HG03196 (cell line): ENCODE measurements at regions not wholly inside any gene's neighbourhood (a gene's known extent, or its start where the extent isn't known, plus 50 kb on each side); places are given as distances from the start of the nearest gene placed in this dataset.
A peak's percentile ranks its signal among the peaks of the same experiment; 100 is the strongest.
"Not testable (repeated sequence)": the region's sequence is repeated elsewhere in the genome, so short reads cannot be mapped to it uniquely, and the experiment has no call there.

Experiments
- ATAC-seq: cut with Tn5 transposase; IDR thresholded peaks from one replicate; pipeline ENCODE4 v1.9.1; 2021; ENCODE audit not compliant: unreplicated experiment

- ATAC-seq = no peak
Observed at GRCh38 chr14:89661392-89661791, 244.4 kb upstream of the FOXN3 start.

DNA sequence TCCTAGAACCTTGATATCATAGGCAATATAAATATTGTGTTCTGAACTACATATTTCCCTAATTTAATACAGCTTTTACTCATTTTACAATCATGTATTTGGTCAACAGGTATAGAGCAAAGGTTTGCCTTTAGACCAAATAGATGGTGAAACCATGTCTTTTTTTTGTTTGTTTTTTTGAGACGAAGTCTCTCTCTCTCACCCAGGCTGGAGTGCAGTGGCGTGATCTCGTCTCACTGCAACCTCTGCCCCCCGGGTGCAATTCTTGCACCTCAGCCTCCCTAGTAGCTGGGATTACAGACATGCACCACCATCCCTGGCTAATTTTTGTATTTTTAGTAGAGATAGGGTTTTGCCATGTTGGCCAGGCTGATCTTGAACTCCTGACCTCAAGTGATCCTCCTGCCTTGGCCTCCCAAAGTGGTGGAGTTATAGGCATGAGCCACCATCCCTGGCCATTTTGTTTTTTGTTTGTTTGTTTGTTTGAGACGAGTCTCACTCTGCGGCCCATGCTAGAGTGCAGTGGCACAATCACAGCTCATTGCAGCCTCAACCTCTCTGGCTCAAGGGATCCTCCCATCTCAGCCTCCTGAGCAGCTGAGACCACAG, 243.7 kb upstream of the FOXN3 start:
- ATAC-seq = not testable (repeated sequence)

DNA sequence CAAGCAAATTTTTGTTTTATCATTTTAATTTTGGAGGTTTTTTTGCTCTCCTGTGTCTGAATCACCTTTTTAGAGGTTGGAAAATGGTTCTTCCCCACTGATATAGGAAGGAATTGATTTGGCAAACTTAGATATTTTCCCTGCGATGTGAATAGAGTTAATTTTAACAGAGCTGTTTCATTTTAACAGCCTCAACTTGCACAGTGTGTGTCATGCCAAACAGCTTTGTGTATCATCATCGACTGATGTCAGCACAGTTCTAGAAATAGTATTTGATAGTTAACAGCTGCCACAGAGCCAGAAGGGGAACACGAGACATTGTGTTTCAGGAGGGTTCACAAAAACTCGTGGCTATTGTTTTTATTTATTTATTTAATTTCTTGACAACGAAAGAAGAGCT, 243.1 kb upstream of the FOXN3 start:
- ATAC-seq = no peak

DNA sequence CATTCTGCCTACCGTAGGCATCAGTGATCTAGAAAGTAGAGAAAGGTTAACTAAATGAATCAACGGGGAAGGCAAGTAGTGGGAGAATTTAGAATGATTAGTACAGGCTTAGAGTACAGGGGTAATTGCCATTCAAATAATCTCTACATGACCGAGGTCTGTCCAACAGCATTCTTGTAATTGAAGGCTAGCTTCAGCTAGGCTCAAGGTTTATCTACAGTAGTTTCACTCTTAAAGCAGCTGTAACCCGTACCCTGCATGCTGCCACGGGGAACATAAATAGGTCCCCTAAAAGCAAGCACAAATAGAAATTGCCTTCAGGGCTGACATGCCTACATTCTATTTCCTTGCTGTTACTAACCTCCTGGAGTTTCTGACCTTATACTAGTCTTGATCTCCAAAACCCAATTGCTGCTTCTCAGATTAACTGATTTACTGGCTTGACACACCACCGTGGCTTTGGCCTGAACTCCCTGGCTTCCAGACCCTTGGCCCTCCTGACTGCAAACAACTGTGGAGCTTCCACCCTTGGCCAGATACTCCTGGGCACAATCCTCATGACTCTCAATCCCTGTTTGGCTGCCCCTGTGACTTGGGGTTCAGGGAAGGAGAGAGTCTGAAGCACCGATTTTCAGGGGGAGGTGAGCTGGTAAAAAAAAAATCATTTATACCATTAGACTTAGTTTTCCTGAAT, 242.1 kb upstream of the FOXN3 start:
- ATAC-seq = no peak

DNA sequence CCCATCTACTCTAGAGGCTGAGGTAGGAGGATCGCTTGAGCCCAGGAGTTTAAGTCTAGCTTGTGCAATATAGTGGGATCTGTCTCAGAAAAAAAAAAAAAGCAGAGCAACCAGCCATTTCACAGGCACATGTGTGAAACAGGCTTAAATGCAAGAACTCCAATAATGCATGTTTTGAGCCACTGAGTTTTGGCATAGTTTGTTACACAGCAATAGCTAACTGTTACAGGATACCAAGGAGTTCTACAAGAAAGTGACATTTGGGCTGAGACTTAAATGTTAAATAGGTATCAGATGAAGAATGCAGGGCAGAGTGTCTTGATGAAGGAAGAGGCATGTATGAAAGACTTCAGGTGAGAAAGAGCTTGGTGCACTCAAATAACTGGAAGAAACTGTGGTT, 240.0 kb upstream of the FOXN3 start:
- no peak for ATAC-seq

DNA sequence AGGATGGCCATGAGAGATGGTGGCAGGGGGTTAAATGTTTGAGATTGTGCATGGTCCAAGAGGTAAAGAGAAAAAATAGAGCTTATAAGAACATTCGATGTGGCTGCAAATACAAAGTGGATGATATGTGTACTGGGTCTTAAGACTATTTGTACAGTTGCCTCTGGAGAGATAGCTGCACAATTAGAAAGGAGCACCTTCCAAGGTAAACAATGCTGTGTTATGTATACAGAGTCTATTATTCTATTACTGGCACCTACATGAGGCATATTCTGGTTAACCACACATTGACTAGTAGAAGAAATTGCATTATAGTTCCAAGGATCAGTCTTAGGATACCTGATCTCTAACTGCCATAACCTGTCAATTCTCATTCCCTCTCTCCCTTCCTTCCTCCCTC, 238.0 kb upstream of the FOXN3 start:
- no peak for ATAC-seq

DNA sequence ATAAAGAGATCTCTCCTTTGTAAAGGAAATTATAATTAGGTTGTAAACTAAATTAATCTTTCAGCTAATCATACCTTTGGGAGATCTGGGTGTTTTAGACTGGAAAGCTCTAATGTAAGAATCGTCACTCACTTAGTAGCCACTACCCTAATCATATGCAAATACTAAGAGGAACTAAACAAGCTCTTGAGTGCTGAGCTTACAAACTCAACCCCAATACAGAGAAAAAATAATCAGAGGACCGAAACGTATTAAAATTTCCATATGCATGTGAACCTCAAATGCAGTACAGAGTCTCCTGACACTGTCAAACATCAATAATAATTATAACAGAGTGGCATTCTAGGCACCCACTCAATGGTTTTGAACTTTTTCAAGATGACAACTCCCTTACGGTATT, 235.3 kb upstream of the FOXN3 start:
- ATAC-seq = no peak

DNA sequence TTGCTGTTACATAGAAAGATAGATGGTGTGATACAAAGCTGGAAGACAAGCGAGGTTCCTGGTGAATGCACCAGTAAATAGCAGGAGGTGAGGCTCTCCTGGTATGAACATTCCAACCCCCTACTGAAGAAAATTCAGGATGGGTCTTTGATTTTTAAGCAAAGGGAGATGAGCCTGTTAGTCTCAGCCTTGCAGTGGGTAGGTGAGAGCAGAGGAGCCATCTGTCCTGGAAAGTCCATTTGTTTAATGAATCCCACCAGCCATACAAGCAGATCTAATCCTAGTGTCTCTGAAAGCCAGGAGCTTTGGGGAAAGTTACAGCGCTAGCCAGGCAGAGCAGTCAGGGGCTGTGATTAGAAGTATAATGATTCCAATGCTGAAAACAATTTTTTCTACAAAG, 234.8 kb upstream of the FOXN3 start:
- no peak for ATAC-seq

DNA sequence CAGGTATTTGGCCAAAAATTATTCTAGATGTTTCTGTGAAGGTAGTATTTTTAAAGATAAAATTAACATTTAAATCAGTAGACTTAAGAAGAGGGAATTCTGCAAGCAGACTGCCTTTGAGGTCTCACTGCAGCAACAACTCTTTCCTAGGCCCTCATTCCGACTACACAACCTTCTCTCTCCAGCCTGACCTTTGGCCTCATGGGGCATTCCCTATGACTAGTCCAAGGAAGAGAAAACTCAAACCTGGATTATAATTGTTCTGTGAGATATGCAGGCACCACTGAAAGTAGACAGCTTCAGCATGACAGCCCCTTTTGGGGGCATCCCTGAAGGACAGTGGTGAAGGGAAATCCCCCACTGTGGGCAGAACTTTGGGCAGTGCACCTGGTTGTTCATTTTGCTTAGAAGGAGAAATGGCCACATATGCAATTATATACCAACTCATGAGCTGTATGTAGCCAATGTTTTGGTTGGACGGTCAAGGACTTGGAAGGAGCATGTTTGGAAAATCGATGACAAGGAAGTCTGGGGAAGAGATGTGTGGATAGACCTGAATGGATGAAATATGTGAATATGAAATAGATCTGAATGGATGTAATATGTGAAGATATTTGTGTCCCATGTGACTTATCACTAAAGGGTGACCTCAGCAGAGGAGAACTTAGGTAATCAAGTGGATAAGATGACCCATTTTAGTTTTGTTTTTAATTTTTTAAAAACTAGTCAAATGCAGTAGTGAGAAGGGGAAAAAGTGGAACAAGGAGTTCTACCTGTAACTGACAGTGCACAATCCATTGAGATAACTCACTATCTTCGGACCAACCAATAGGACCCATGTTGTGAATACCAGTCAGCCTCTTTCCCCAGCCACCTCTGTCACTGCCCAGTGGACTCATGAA, 233.3 kb upstream of the FOXN3 start:
- peak; percentile 48 for ATAC-seq

- no peak for ATAC-seq
Observed at GRCh38 chr14:89649451-89650075, 232.5 kb upstream of the FOXN3 start.

DNA sequence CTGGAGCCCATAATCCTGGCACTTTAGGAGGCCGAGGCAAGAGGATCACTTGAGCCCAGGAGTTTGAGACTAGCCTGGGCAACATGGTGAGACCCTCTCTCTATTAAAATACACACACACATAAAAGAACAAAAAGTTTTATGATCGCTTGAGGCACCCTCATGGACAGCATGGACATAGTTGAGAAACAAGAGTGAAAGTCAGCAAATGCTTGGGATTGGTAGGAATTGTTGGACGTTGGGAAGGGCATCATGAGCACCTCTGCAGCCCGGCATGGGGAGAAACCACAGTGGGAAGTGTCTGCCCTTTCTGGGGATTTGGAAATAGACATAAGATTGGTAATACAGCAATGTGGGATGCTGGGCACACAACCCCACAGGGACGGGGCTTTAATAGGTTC, 231.9 kb upstream of the FOXN3 start:
- ATAC-seq = no peak

DNA sequence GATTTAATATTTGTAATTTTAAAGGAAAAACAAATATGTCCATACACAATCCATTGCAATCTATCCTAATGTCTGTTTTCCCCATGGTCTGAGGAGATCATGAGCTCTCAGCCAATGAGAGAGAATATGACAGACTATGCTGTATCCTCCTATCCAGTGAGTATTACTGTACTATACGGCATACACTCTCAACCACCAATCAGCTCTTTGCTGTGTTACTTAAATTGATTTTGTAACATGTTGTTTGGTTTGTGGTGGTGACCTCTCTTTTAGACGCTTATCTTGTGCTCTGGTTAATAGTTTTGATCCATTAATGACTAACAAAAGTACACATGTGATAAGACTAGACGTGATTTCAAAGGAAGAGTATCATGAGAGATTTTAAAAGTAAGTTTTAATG, 231.5 kb upstream of the FOXN3 start:
- ATAC-seq = no peak

GRCh38 chr14:89646971-89647370, 229.9 kb upstream of the FOXN3 start:
- no peak for ATAC-seq

GRCh38 chr14:89644641-89645040, 227.6 kb upstream of the FOXN3 start:
- ATAC-seq = no peak

- peak; percentile 96 for ATAC-seq
Observed at GRCh38 chr14:89641495-89642175, 224.6 kb upstream of the FOXN3 start.

GRCh38 chr14:89640141-89640540, 223.1 kb upstream of the FOXN3 start:
- ATAC-seq = no peak

DNA sequence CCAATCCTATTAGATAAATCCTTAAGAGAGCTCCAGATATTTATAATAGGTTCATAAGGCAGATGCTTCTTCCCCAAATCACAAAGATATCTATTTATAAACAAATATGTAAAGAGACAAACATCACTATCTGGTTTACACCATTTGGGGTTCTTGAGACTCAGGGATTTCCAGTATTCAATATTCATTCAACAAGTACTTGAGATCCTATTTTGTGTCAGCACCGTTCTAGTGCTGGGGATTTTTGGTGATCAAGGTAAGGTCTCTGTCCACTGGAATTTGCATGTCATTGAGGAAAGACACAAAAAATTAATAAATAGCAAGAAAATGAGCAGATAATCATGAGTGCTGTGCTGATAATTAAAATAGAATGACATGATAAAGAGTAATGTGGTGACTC, 222.7 kb upstream of the FOXN3 start:
- ATAC-seq = no peak

GRCh38 chr14:89638891-89639290, 221.9 kb upstream of the FOXN3 start:
- no peak for ATAC-seq

- no peak for ATAC-seq
Observed at GRCh38 chr14:89637581-89637980, 220.5 kb upstream of the FOXN3 start.

DNA sequence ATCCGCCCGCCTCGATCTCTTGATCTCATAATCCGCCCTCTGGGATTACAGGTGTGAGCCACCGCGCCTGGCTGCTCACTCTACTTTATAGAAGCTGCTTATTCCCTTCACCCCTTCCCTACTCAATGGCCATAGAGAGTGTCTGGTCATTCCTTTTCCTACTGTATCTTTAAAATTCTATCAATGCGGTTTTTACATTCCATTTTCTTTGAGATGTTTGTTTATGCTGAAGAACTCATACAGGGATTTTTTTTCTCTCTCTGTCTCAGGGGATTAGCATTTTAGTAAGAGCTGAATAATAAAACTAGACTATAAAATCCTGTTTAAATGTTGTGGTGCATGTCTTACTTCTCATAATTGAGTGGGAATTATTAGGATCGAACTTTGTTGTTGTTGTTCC, 218.6 kb upstream of the FOXN3 start:
- no peak for ATAC-seq

GRCh38 chr14:89634037-89634436, 217.0 kb upstream of the FOXN3 start:
- no peak for ATAC-seq
